ENCODE measurements at regions not wholly inside any gene's neighbourhood (a gene's known extent, or its start where the extent isn't known, plus 50 kb on each side); places are given as distances from the start of the nearest gene placed in this dataset.

- Mint-ChIP-seq H3K36me3 (ENCODE audit: low read depth) (no peaks in the 10 kb centered on the region), H3K4me3 (no peak overlapping the region), H3K4me1 (no peaks in the 10 kb centered on the region), H3K27ac (no peak overlapping the region), H3K27me3 (ENCODE audit: insufficient read depth, low read depth, poor library complexity) (peaks cover 3% of the 10 kb centered on the region), H3K9me3 (no peaks in the 10 kb centered on the region; the same call in 2 of the 3 replicates)
- TF ChIP-seq CREB1 (CRISPR knock-in tag; IDR thresholded peaks at IDR 0.05; ENCODE audit: low read depth) (no peak), ETS1 (IDR thresholded peaks at IDR 0.05) (no peak), CTCF (conservative IDR thresholded peaks at IDR 0.05; ENCODE audit: low read depth in 2 of 2) (no peak), POLR2AphosphoS5 (IDR thresholded peaks at IDR 0.05; ENCODE audit: low read depth) (no peak), EZH2 (IDR thresholded peaks at IDR 0.05; ENCODE audit: low read depth, unreplicated experiment) (no peak), NANOG (IDR thresholded peaks at IDR 0.05; ENCODE audit: borderline replicate concordance) (no peak), ZNF114 (CRISPR knock-in tag; IDR thresholded peaks at IDR 0.05) (no peak), STAT1 (IDR thresholded peaks at IDR 0.05; ENCODE audit: unreplicated experiment) (no peak), EZH2phosphoT487 (IDR thresholded peaks at IDR 0.05; ENCODE audit: unreplicated experiment) (no peak), JUNB (IDR thresholded peaks at IDR 0.05; ENCODE audit: unreplicated experiment) (no peak), ZNF331 (CRISPR knock-in tag; IDR thresholded peaks at IDR 0.05; ENCODE audit: low read depth) (no peak)
- TF ChIP-seq, protein P1, sequence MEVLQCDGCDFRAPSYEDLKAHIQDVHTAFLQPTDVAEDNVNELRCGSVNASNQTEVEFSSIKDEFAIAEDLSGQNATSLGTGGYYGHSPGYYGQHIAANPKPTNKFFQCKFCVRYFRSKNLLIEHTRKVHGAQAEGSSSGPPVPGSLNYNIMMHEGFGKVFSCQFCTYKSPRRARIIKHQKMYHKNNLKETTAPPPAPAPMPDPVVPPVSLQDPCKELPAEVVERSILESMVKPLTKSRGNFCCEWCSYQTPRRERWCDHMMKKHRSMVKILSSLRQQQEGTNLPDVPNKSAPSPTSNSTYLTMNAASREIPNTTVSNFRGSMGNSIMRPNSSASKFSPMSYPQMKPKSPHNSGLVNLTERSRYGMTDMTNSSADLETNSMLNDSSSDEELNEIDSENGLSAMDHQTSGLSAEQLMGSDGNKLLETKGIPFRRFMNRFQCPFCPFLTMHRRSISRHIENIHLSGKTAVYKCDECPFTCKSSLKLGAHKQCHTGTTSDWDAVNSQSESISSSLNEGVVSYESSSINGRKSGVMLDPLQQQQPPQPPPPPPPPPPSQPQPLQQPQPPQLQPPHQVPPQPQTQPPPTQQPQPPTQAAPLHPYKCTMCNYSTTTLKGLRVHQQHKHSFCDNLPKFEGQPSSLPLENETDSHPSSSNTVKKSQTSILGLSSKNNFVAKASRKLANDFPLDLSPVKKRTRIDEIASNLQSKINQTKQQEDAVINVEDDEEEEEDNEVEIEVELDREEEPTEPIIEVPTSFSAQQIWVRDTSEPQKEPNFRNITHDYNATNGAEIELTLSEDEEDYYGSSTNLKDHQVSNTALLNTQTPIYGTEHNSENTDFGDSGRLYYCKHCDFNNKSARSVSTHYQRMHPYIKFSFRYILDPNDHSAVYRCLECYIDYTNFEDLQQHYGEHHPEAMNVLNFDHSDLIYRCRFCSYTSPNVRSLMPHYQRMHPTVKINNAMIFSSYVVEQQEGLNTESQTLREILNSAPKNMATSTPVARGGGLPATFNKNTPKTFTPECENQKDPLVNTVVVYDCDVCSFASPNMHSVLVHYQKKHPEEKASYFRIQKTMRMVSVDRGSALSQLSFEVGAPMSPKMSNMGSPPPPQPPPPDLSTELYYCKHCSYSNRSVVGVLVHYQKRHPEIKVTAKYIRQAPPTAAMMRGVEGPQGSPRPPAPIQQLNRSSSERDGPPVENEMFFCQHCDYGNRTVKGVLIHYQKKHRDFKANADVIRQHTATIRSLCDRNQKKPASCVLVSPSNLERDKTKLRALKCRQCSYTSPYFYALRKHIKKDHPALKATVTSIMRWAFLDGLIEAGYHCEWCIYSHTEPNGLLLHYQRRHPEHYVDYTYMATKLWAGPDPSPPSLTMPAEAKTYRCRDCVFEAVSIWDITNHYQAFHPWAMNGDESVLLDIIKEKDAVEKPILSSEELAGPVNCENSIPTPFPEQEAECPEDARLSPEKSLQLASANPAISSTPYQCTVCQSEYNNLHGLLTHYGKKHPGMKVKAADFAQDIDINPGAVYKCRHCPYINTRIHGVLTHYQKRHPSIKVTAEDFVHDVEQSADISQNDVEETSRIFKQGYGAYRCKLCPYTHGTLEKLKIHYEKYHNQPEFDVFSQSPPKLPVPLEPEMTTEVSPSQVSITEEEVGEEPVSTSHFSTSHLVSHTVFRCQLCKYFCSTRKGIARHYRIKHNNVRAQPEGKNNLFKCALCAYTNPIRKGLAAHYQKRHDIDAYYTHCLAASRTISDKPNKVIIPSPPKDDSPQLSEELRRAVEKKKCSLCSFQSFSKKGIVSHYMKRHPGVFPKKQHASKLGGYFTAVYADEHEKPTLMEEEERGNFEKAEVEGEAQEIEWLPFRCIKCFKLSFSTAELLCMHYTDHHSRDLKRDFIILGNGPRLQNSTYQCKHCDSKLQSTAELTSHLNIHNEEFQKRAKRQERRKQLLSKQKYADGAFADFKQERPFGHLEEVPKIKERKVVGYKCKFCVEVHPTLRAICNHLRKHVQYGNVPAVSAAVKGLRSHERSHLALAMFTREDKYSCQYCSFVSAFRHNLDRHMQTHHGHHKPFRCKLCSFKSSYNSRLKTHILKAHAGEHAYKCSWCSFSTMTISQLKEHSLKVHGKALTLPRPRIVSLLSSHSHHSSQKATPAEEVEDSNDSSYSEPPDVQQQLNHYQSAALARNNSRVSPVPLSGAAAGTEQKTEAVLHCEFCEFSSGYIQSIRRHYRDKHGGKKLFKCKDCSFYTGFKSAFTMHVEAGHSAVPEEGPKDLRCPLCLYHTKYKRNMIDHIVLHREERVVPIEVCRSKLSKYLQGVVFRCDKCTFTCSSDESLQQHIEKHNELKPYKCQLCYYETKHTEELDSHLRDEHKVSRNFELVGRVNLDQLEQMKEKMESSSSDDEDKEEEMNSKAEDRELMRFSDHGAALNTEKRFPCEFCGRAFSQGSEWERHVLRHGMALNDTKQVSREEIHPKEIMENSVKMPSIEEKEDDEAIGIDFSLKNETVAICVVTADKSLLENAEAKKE (CRISPR knock-in tag; IDR thresholded peaks at IDR 0.05): no peak
- TF ChIP-seq, protein P2, sequence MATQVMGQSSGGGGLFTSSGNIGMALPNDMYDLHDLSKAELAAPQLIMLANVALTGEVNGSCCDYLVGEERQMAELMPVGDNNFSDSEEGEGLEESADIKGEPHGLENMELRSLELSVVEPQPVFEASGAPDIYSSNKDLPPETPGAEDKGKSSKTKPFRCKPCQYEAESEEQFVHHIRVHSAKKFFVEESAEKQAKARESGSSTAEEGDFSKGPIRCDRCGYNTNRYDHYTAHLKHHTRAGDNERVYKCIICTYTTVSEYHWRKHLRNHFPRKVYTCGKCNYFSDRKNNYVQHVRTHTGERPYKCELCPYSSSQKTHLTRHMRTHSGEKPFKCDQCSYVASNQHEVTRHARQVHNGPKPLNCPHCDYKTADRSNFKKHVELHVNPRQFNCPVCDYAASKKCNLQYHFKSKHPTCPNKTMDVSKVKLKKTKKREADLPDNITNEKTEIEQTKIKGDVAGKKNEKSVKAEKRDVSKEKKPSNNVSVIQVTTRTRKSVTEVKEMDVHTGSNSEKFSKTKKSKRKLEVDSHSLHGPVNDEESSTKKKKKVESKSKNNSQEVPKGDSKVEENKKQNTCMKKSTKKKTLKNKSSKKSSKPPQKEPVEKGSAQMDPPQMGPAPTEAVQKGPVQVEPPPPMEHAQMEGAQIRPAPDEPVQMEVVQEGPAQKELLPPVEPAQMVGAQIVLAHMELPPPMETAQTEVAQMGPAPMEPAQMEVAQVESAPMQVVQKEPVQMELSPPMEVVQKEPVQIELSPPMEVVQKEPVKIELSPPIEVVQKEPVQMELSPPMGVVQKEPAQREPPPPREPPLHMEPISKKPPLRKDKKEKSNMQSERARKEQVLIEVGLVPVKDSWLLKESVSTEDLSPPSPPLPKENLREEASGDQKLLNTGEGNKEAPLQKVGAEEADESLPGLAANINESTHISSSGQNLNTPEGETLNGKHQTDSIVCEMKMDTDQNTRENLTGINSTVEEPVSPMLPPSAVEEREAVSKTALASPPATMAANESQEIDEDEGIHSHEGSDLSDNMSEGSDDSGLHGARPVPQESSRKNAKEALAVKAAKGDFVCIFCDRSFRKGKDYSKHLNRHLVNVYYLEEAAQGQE (IDR thresholded peaks at IDR 0.05; ENCODE audit: unreplicated experiment): no peak
- no peaks in the 10 kb centered on the region for H3K27me3 ChIP-seq (ENCODE audit: insufficient read depth)
- no peaks in the 10 kb centered on the region for H3K79me2 ChIP-seq (replicated peaks; ENCODE audit: insufficient read depth)
- DNase-seq (ENCODE audit: low spot score) (no peak), ATAC-seq (no peak)
- H3K4me2 ChIP-seq: no peak overlapping the region
- H3K4me3 ChIP-seq: no peak overlapping the region
- H3F3A ChIP-seq (replicated peaks; ENCODE audit: low read depth): no peaks in the 10 kb centered on the region
- H3K27ac ChIP-seq (ENCODE audit: low read depth): no peak overlapping the region
- H3K4me1 ChIP-seq (ENCODE audit: insufficient read depth): no peaks in the 10 kb centered on the region
- H2AFZ ChIP-seq: no peak overlapping the region
- H3K9me2 ChIP-seq (ENCODE audit: insufficient read depth): peaks cover 7% of the 10 kb centered on the region; the same call in 1 of the 2 replicates
- no peaks in the 10 kb centered on the region for H4K20me1 ChIP-seq (replicated peaks; ENCODE audit: insufficient read depth)
- no peaks in the 10 kb centered on the region for H3K36me3 ChIP-seq (ENCODE audit: insufficient read depth)
Observed at GRCh38 chr10:108638225-108638624, 1285.1 kb downstream of the XPNPEP1 start.

Data from GM23338 (cell line).